Cardiac fibroblast (primary cell): ENCODE measurements at regions not wholly inside any gene's neighbourhood (a gene's known extent, or its start where the extent isn't known, plus 50 kb on each side); places are given as distances from the start of the nearest gene placed in this dataset.
A peak's percentile ranks its signal among the peaks of the same experiment; 100 is the strongest.
"Not testable (repeated sequence)": the region's sequence is repeated elsewhere in the genome, so short reads cannot be mapped to it uniquely, and the experiment has no call there.

Source experiments
- DNase-seq, 2 donors: peaks; one replicate each; pipeline versions ENCODE4 v3.0.0 to v3.0.0-alpha.2; 2010; ENCODE audit warnings: low read depth in 2 of 2
- H3K4me3 ChIP-seq, 2 donors: replicated peaks in 1 of 2; 1 replicate in 1 of 2; 2 replicates in 1 of 2; pipeline ENCODE4 v1.5.1; 2011; ENCODE audit warnings: low read depth in 2 of 2, low read length in 2 of 2, mild to moderate bottlenecking in 2 of 2, moderate library complexity in 1 of 2
- TF ChIP-seq, protein P1 (sequence below): IDR thresholded peaks from one replicate; pipeline ENCODE4 v1.5.1; 2011; ENCODE audit warnings: low read depth, mild to moderate bottlenecking, low read length, inconsistent platforms

DNA sequence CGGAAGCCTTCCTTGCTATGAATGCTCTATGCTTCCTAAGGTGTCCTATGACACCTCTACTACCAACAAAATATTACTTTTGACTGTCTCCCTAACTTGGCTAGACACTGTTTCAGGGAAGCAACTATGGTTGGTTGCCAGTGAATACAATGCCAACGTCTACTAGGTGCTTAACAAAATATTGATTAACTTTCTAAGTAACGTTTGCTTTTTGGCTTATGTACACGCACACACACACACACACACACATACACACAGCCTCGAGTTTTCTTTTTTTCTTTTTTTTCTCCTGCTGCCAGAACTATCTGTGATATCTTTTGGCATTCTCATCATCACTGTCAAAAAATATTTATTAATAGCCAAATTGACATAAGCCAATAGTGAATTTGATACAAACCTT is 864.0 kb downstream of the PLA2G4A start:
- no peak overlapping the region for H3K4me3 ChIP-seq
- DNase-seq = no peak
- TF ChIP-seq, protein P1, sequence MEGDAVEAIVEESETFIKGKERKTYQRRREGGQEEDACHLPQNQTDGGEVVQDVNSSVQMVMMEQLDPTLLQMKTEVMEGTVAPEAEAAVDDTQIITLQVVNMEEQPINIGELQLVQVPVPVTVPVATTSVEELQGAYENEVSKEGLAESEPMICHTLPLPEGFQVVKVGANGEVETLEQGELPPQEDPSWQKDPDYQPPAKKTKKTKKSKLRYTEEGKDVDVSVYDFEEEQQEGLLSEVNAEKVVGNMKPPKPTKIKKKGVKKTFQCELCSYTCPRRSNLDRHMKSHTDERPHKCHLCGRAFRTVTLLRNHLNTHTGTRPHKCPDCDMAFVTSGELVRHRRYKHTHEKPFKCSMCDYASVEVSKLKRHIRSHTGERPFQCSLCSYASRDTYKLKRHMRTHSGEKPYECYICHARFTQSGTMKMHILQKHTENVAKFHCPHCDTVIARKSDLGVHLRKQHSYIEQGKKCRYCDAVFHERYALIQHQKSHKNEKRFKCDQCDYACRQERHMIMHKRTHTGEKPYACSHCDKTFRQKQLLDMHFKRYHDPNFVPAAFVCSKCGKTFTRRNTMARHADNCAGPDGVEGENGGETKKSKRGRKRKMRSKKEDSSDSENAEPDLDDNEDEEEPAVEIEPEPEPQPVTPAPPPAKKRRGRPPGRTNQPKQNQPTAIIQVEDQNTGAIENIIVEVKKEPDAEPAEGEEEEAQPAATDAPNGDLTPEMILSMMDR = no peak

DNA sequence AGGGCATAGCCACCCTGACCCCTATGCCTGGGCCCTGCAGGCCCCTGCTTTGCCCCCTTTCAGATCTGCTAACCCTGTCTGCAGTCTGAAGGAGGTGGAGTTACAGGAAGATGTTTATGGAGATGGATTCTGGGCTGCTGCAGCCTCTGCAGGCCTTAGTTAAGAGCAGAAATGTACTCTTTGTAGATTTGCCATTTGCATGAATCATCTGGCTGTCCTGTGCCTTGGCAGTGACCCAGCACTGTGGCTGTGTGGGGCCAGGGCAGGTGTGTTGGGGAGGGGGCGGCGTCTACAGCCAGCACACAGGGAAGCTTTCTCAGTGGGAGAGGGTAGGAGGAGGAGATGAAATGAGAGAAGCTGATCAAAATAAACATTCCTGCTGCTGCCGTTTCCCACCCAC is 867.3 kb downstream of the PLA2G4A start:
- H3K4me3 ChIP-seq = no peak overlapping the region
- peak in 1 of 2 donors; percentile 12 for DNase-seq
- TF ChIP-seq, protein P1 = no peak

DNA sequence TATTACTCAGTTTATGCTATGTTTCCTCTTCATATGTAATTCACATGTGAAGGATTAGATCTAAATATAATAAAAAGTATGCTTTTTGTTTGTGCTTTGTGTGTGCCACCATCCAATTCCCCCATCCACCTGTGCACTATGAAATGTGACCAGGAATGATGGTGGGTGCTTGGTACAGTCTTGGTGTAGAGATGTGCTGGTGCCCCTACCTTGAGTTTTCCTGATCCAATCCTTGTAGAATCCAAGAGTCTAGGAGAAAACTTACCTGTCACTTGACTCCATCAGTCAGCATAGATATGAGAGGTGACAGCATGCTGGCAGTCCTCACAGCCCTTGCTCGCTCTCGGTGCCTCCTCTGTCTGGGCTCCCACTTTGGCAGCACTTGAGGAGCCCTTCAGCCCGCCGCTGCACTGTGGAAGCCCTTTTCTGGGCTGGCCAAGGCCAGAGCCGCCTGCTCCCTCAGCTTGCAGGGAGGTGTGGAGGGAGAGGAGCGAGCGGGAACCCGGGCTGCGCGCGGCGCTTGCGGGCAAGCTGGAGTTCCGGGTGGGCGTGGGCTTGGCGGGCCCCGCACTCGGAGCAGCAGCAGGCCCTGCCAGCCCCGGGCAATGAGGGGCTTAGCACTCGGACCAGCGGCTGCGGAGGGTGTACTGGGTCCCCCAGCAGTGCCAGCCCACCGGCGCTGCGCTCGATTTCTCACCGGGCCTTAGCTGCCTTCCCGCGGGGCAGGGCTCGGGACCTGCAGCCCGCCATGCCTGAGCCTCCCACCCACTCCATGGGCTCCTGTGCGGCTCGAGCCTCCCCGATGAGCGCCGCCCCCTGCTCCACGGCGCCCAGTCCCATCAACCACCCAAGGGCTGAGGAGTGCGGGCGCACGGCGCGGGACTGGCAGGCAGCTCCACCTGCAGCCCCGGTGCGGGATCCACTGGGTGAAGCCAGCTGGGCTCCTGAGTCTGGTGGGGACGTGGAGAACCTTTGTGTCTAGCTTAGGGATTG is 874.7 kb downstream of the PLA2G4A start:
- H3K4me3 ChIP-seq, DNase-seq: not testable (repeated sequence)

DNA sequence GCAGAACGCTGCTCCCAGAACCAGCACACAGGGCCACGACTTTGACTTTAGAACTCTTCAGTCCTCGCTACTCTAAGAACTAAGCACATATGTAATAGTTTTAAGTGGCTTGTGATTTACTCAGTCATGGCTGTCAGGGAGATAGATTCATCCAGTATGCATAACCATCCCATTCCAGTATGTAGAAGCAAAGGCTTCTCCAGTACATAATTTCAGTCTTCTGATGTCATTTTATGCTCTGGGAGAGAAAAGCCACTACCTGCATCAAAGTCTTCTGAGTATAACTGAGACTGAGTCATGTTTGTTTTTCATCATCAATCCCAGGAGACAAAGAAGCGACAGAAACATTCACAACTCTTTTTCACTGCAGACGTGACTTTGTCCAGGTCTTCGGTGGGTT is 885.7 kb downstream of the PLA2G4A start:
- H3K4me3 ChIP-seq = no peak overlapping the region
- DNase-seq = no peak
- TF ChIP-seq, protein P1 = no peak

DNA sequence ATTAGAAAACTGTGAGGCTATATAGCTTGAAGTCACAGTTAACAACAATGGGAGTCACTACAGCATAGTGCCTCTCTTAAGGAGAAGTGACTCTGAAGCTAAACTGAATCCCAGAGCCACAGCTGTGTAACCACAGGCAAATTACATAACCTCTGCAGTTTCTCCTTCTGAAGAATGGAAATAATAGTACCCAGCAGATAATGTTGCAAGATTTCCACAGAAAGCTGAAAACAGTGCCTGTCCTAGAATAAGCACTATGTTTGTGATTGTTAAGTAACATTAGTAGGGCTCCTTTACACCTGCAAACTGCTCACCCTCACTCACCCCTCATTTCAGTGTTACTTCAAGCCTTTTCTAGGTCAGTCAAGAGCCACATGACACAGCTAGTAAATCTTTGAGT is 886.7 kb downstream of the PLA2G4A start:
- DNase-seq = no peak
- H3K4me3 ChIP-seq = no peak overlapping the region
- TF ChIP-seq, protein P1 = no peak

DNA sequence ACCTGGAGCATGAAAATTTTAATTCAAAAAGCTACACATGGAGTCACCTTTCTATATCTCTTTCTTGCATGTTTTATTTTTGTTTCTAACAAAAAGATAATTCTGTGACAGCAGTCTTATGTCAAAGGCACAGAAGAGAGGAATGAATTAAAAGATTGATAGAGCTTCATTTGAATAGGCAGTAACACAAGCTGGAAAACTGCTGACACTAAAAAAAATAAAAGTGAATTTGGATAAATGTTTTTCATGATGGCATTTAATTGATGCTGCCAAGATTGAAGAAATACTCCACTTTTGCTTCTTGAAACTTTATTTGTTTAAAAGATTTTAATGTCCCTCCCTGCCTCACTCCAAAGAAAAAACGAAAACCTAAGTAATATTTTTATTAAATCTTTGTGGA is 887.4 kb downstream of the PLA2G4A start:
- TF ChIP-seq, protein P1 = no peak
- no peak for DNase-seq
- no peak overlapping the region for H3K4me3 ChIP-seq

DNA sequence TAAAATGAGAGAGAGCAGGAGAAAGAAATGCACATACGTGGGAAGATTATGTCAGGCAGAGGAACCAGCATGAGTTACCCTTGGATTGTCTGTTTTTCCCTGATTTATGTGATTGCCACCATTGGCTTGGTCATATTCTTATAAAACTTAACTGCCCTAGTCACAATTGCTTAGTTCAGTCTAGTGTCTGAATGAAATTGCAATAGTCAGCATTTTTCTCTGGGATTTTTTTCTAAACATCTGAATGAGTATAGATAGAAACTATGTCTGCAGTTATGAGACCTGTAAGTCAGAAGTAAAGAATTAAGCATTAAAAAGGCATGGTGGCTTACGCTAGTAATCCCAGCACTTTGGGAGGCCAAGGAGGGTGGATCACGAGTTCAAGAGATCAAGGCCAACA is 889.8 kb downstream of the PLA2G4A start:
- TF ChIP-seq, protein P1 = no peak
- no peak overlapping the region for H3K4me3 ChIP-seq
- DNase-seq = no peak
